Fibroblast of pulmonary artery (primary cell): ENCODE measurements at regions not wholly inside any gene's neighbourhood (a gene's known extent, or its start where the extent isn't known, plus 50 kb on each side); places are given as distances from the start of the nearest gene placed in this dataset.

Source experiments
- DNase-seq: peaks from one replicate; pipeline ENCODE4 v3.0.0-alpha.2; 2010; ENCODE audit warnings: low read depth
- H3K4me3 ChIP-seq: replicated peaks from 2 replicates; pipeline ENCODE4 v1.5.1; 2011; ENCODE audit warnings: low read depth, mild to moderate bottlenecking, control low read depth, low read length, moderate library complexity
- TF ChIP-seq, protein P1 (sequence below): IDR thresholded peaks from 2 replicates; pipeline ENCODE4 v1.5.1; 2011; ENCODE audit warnings: mild to moderate bottlenecking, control low read depth, low read length, inconsistent platforms; ENCODE audit errors: missing control alignments

DNA sequence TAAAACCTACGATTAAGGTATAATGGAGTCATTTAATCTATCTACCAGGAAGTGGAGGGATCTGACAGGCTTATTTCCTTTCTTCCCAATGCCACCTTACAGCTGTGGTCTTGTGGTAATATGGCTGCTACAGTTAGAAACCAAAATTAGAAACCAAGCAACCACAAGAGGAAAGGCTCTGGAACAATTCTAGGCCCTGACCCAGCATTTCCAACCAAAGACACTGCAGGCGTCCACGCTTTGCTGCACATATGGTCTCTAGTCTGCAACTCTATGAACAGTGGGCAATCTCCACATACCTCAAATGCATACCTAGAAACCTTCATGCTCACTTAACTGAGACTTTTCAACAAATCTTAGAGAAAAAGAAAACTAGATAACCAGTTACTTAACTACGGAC is 339.1 kb downstream of the NFIB start:
- TF ChIP-seq, protein P1, sequence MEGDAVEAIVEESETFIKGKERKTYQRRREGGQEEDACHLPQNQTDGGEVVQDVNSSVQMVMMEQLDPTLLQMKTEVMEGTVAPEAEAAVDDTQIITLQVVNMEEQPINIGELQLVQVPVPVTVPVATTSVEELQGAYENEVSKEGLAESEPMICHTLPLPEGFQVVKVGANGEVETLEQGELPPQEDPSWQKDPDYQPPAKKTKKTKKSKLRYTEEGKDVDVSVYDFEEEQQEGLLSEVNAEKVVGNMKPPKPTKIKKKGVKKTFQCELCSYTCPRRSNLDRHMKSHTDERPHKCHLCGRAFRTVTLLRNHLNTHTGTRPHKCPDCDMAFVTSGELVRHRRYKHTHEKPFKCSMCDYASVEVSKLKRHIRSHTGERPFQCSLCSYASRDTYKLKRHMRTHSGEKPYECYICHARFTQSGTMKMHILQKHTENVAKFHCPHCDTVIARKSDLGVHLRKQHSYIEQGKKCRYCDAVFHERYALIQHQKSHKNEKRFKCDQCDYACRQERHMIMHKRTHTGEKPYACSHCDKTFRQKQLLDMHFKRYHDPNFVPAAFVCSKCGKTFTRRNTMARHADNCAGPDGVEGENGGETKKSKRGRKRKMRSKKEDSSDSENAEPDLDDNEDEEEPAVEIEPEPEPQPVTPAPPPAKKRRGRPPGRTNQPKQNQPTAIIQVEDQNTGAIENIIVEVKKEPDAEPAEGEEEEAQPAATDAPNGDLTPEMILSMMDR, result no peak
- no peak overlapping the region for H3K4me3 ChIP-seq
- DNase-seq, result no peak

DNA sequence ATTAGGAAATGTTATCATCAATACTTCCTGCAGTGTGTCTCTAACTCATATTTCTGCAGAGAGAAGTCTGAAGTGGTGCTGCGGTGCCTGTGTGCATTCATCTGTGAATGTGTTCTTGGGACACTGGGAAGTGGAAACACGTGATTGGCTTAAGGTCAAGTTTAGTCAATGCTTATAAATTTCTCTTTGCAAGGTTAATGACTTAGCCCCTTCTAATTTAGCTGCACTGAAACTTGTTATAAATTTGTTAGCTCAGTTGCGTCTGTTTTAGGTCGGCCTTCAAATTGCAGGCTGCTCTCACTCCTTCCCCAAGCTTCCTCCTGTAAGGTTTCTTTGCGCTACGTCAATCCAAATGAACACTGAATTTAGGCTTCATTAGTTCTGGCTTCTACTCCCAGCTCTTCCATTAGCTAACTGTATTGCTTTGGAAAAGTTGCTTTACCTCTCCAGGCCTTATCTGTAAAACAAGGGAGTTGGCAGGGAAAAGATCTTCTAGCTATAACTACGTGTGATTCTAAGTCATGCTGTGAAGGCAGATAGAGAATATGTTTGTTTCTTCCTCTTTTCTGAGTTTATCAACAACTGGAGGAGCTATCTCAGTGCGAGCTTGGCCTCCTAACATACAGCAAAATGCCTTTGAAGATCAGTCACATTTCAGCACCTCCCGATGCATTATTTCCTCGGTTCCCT is 341.8 kb downstream of the NFIB start:
- no peak for DNase-seq
- H3K4me3 ChIP-seq, result no peak overlapping the region
- TF ChIP-seq, protein P1, result no peak

GRCh38 chr9:13971415-13971814 is 342.5 kb downstream of the NFIB start:
- no peak for DNase-seq
- TF ChIP-seq, protein P1, result no peak
- H3K4me3 ChIP-seq, result no peak overlapping the region

- TF ChIP-seq, protein P1, result no peak
- no peak for DNase-seq
- no peak overlapping the region for H3K4me3 ChIP-seq
These were observed 343.5 kb downstream of the NFIB start for GRCh38 chr9:13970426-13970825.

DNA sequence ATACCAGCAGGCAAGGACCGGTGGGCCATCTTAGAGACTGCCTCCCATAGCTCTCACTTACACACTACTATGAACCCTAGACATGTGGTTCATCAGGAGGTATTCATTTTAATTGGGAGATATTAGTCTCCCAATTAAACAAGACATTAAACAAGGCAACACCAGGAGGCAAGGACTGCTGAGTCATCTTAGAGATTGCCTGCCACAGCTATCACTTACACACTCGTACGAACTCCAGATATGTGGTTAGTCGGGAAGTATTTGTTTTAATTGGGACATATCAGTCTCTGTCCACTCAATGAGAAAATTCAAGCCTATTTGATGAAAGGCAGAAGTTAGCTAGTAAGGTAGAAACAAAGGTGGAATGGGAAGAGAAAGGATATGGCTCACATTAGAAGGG is 343.9 kb downstream of the NFIB start:
- TF ChIP-seq, protein P1, result no peak
- DNase-seq, result peak; percentile 33
- H3K4me3 ChIP-seq, result no peak overlapping the region

DNA sequence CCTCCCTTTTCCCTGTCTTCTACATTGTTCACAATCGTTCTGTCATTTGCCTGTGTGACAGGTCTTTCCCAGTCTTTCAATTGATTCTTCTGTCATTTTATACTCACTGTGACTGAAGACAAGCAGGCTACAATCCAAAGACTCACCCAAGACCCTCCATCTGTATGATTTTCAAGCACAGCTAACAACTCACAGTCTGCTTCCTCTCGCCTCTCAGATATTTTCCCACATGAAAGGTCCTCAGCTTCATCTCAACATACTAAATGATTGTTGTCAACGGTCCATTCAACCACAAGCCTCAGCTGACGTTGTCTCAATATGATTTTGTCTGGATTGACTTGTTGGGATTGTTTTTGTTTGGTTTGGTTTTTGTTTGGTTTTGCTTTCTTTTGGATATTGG is 346.5 kb downstream of the NFIB start:
- TF ChIP-seq, protein P1, result no peak
- no peak for DNase-seq
- H3K4me3 ChIP-seq, result no peak overlapping the region

DNA sequence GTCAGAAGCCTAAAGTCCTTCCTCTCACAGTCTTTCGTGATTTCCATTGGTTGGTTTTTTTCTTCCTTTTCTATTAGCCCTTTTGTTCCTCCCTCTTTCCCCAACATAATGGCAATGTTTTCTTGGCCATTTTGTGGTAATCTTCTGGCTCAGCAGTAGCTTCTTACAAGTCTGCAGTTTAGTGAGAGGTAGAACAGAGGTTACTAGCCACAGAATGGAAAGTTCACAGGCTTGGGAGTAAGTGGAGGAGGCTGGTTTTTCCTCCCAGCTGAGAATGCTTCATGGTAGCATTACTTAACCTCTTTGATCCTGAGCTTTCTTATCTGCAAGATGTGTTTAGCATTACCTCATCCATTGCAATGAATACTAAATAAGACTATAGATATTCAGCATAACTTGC is 346.9 kb downstream of the NFIB start:
- peak; percentile 31 for DNase-seq
- no peak overlapping the region for H3K4me3 ChIP-seq
- TF ChIP-seq, protein P1, result no peak
